22Rv1 (cell line): ENCODE measurements at regions not wholly inside any gene's neighbourhood (a gene's known extent, or its start where the extent isn't known, plus 50 kb on each side); places are given as distances from the start of the nearest gene placed in this dataset.

Source experiments
- H3K27ac ChIP-seq: fragments of 450-650 bp; 2 replicates; pipeline ENCODE4 v1.5.1; 2017
- CTCF ChIP-seq: fragments of 450-650 bp; IDR thresholded peaks from 2 replicates; pipeline ENCODE4 v1.5.1; 2017; ENCODE audit warnings: mild to moderate bottlenecking
- ZFX ChIP-seq: fragments of 450-650 bp; IDR thresholded peaks from 2 replicates; pipeline ENCODE4 v1.6.1; 2017; ENCODE audit warnings: antibody characterized with exemption, borderline replicate concordance

GRCh38 chr20:53708129-53708968, 114.7 kb upstream of the ZNF217 start:
- H3K27ac ChIP-seq, result no peak overlapping the region
- TF ChIP-seq ZFX, result no peak
- TF ChIP-seq CTCF, result no peak

- TF ChIP-seq CTCF, result no peak
- TF ChIP-seq ZFX, result no peak
- H3K27ac ChIP-seq, result no peak overlapping the region
Observed at GRCh38 chr20:53707371-53708055, 113.9 kb upstream of the ZNF217 start.

GRCh38 chr20:53706466-53707370, 113.1 kb upstream of the ZNF217 start:
- TF ChIP-seq CTCF, result no peak
- TF ChIP-seq ZFX, result no peak
- H3K27ac ChIP-seq, result no peak overlapping the region

- H3K27ac ChIP-seq, result no peak overlapping the region
- TF ChIP-seq CTCF (no peak), ZFX (no peak)
Observed at GRCh38 chr20:53706008-53706465, 112.4 kb upstream of the ZNF217 start.

- no peak for TF ChIP-seq CTCF
- no peak for TF ChIP-seq ZFX
- no peak overlapping the region for H3K27ac ChIP-seq
Observed at GRCh38 chr20:53702617-53703016, 109.0 kb upstream of the ZNF217 start.

- TF ChIP-seq ZFX (no peak), CTCF (no peak)
- H3K27ac ChIP-seq, result no peak overlapping the region
Observed at GRCh38 chr20:53699906-53700305, 106.3 kb upstream of the ZNF217 start.
